CD4-positive, CD25-positive, alpha-beta regulatory T cell (primary cell): ENCODE measurements at regions not wholly inside any gene's neighbourhood (a gene's known extent, or its start where the extent isn't known, plus 50 kb on each side); places are given as distances from the start of the nearest gene placed in this dataset.

Experiments used
- ATAC-seq, 2 donors: fragments of 150-1000 bp; cut with Tn5 transposase; one replicate each; pipeline ENCODE4 v1.10.0; 2021; ENCODE audit warnings: low read depth in 2 of 2, moderate number of reproducible peaks in 2 of 2, moderate library complexity in 1 of 2
- DNase-seq, 3 donors: peaks; one replicate each; pipeline versions ENCODE4 v3.0.0 to v3.0.0-alpha.2; 2012 to 2022; ENCODE audit warnings: mixed read lengths in 1 of 3
- H3K27ac ChIP-seq: one replicate; pipeline ENCODE4 v1.7.0; 2013; ENCODE audit warnings: mild to moderate bottlenecking, low read length; ENCODE audit not compliant: insufficient read depth, poor library complexity, severe bottlenecking
- H3K27me3 ChIP-seq: one replicate; pipeline ENCODE4 v1.7.0; 2013; ENCODE audit warnings: low read length; ENCODE audit not compliant: control insufficient read depth, insufficient read depth
- H3K36me3 ChIP-seq: one replicate; pipeline ENCODE4 v1.7.0; 2013; ENCODE audit warnings: mild to moderate bottlenecking, low read length, moderate library complexity; ENCODE audit not compliant: control insufficient read depth, insufficient read depth
- H3K4me1 ChIP-seq: 2 replicates; pipeline ENCODE4 v1.7.0; 2013; ENCODE audit warnings: mild to moderate bottlenecking, low read length; ENCODE audit not compliant: insufficient read depth, control insufficient read depth, poor library complexity, severe bottlenecking
- H3K4me3 ChIP-seq: one replicate; pipeline ENCODE4 v1.7.0; 2013; ENCODE audit warnings: low read depth, mild to moderate bottlenecking, low read length, moderate library complexity
- H3K9me3 ChIP-seq, 2 experiments: 1 replicate in 1 of 2; 2 replicates in 1 of 2; pipeline ENCODE4 v1.7.0; 2013; ENCODE audit warnings: low read length in 2 of 2, mild to moderate bottlenecking in 1 of 2, moderate library complexity in 1 of 2; ENCODE audit not compliant: control insufficient read depth in 2 of 2
- H3K27ac Mint-ChIP-seq, 3 donors: one replicate each; pipeline ENCODE4 v1.8.0; 2020 to 2022; ENCODE audit warnings: mild to moderate bottlenecking in 3 of 3, mixed read lengths in 3 of 3, moderate library complexity in 2 of 3
- H3K27me3 Mint-ChIP-seq: one replicate; pipeline ENCODE4 v1.8.0; 2022; ENCODE audit warnings: mild to moderate bottlenecking, mixed read lengths
- H3K36me3 Mint-ChIP-seq: one replicate; pipeline ENCODE4 v1.8.0; 2020; ENCODE audit warnings: mixed read lengths
- H3K4me1 Mint-ChIP-seq, 4 donors: one replicate each; pipeline ENCODE4 v1.8.0; 2020 to 2022; ENCODE audit warnings: mixed read lengths in 4 of 4, mild to moderate bottlenecking in 1 of 4
- H3K4me3 Mint-ChIP-seq, 4 donors: one replicate each; pipeline ENCODE4 v1.8.0; 2020 to 2022; ENCODE audit warnings: mild to moderate bottlenecking in 4 of 4, mixed read lengths in 4 of 4, moderate library complexity in 3 of 4
- H3K9me3 Mint-ChIP-seq, 7 donors: one replicate each; pipeline ENCODE4 v1.8.0; 2020 to 2022; ENCODE audit warnings: mixed read lengths in 7 of 7, mild to moderate bottlenecking in 3 of 7, moderate library complexity in 2 of 7

DNA sequence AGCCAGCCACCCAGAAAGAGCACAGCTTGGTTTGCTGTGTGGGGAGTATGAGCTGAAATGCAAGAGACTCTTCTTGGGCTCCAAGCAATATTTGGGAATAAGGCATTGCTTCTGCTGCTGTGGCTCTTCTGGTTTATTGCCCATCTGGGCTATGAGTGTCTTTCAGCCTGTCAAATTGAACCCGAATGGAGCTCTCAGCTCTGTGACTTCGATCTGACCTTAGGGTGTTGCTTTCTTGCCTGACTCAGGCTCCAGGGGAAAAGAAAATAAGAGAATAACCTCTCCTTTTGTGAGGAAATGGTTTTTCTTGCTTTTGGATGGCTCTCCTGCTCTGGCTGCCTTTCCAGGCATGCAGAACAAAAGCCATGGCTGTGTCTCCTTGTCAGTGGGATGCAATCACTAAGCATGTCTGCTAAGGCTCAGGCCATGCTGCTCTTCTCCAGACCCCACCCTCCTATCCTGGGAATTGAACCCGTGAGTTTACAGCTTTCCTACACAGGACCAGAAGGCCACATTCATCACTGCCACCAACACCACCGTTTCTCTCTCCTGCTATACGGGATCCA, 169.4 kb upstream of the JAG1 start:
- ATAC-seq, result no peak
- no peaks in the 10 kb centered on the region for H3K36me3 ChIP-seq
- Mint-ChIP-seq H3K9me3 (peaks cover 1 to 18% (median 8%) of the 10 kb centered on the region in 7 donors), H3K27me3 (no peaks in the 10 kb centered on the region), H3K27ac (no peak overlapping the region), H3K36me3 (no peaks in the 10 kb centered on the region), H3K4me3 (no peak overlapping the region), H3K4me1 (no peaks in the 10 kb centered on the region)
- H3K27ac ChIP-seq, result no peak overlapping the region
- no peak overlapping the region for H3K4me3 ChIP-seq
- no peaks in the 10 kb centered on the region for H3K27me3 ChIP-seq
- DNase-seq, result no peak
- no peaks in the 10 kb centered on the region for H3K4me1 ChIP-seq
- H3K9me3 ChIP-seq, result no peaks in the 10 kb centered on the region

DNA sequence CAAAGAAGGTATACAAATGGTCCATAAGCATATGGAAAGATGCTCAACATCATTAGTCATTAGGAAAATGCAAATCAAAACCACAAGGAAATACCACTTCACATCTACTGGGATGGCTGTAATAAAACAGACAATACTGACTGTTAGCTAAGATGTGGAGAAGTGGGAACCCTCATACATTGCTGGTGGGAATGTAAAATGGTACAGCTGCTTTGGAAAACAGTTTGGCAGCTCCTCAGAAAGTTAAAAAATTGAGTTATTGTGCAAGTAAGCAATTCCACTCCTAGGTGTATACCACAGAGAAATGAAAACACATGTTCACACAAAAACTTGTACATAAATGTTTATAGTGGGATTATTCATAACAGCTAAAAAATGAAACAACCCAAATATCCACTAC, 173.0 kb upstream of the JAG1 start:
- peaks cover 0 to 9% (median 6%) of the 10 kb centered on the region in 7 donors for H3K9me3 Mint-ChIP-seq
- DNase-seq, result no peak
- H3K27me3 Mint-ChIP-seq, result no peaks in the 10 kb centered on the region
- H3K27ac Mint-ChIP-seq, result no peak overlapping the region
- H3K4me3 Mint-ChIP-seq, result no peak overlapping the region
- Histone ChIP-seq H3K4me1 (no peaks in the 10 kb centered on the region), H3K27ac (no peak overlapping the region), H3K4me3 (no peak overlapping the region), H3K36me3 (no peaks in the 10 kb centered on the region), H3K27me3 (no peaks in the 10 kb centered on the region), H3K9me3 (no peaks in the 10 kb centered on the region)
- no peaks in the 10 kb centered on the region for H3K36me3 Mint-ChIP-seq
- ATAC-seq, result no peak
- H3K4me1 Mint-ChIP-seq, result no peaks in the 10 kb centered on the region

DNA sequence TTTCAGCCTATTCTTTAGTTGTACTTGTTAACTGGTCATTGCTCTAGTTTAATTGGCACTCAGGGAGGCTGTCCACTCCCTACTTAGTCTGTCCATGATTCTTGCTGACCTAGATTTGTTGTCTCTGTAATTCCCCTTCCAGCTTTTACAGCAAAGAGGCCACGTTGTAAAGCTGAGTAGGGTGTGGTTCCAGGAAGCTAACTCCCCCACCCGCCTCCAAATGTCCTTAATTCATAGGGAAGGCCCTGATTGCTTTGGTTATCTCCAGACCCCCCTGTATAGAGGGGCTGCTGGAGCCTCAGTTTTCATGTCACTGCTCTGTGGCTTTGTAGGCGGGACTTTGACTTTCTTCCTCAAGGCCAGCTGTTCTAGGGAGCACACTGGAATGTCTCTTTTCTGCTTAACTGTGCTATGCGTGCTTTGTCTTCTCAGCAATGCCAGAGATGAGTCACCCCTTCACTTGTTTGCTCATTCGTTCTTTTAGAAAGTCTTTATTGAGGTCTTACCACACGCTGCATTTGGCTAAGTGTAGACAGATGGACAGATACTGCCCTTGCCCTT, 175.1 kb upstream of the JAG1 start:
- H3K27me3 ChIP-seq, result no peaks in the 10 kb centered on the region
- no peak overlapping the region for H3K27ac Mint-ChIP-seq
- H3K4me1 Mint-ChIP-seq, result no peaks in the 10 kb centered on the region
- H3K9me3 Mint-ChIP-seq, result peaks cover 0 to 8% (median 2%) of the 10 kb centered on the region in 7 donors
- ATAC-seq, result no peak
- H3K27ac ChIP-seq, result no peak overlapping the region
- no peaks in the 10 kb centered on the region for H3K4me1 ChIP-seq
- no peaks in the 10 kb centered on the region for H3K36me3 Mint-ChIP-seq
- H3K4me3 ChIP-seq, result no peak overlapping the region
- no peaks in the 10 kb centered on the region for H3K36me3 ChIP-seq
- no peaks in the 10 kb centered on the region for H3K9me3 ChIP-seq
- H3K27me3 Mint-ChIP-seq, result no peaks in the 10 kb centered on the region
- no peak overlapping the region for H3K4me3 Mint-ChIP-seq
- DNase-seq, result no peak

DNA sequence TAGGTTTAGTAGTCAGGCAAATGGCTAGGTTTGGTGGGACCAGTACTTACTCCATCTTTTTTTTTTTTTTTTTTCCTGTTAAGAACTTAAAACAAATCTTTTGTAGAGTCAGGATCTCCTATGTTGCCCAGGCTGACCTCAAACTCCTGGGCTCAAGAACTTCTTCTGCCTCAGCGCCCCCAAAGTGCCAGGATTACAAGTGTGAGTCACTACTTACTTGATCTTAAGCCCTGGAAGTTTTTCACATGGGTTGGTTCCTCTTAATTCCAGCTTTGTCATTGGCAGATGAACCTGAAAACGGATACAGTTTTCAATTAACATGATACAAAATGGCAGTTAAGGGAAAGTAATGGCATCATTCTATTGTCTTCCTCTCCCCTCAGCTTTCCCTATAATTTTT, 179.4 kb upstream of the JAG1 start:
- peaks cover 5% of the 10 kb centered on the region for H3K27me3 Mint-ChIP-seq
- no peak overlapping the region for H3K27ac Mint-ChIP-seq
- H3K4me1 Mint-ChIP-seq, result no peaks in the 10 kb centered on the region
- no peaks in the 10 kb centered on the region for H3K36me3 ChIP-seq
- ATAC-seq (no peak), DNase-seq (no peak)
- H3K9me3 Mint-ChIP-seq, result peaks cover 0 to 12% (median 2%) of the 10 kb centered on the region in 7 donors
- H3K4me3 Mint-ChIP-seq, result no peak overlapping the region
- no peaks in the 10 kb centered on the region for H3K36me3 Mint-ChIP-seq
- no peaks in the 10 kb centered on the region for H3K27me3 ChIP-seq
- H3K4me1 ChIP-seq, result no peaks in the 10 kb centered on the region
- no peak overlapping the region for H3K27ac ChIP-seq
- no peak overlapping the region for H3K4me3 ChIP-seq
- no peaks in the 10 kb centered on the region for H3K9me3 ChIP-seq

DNA sequence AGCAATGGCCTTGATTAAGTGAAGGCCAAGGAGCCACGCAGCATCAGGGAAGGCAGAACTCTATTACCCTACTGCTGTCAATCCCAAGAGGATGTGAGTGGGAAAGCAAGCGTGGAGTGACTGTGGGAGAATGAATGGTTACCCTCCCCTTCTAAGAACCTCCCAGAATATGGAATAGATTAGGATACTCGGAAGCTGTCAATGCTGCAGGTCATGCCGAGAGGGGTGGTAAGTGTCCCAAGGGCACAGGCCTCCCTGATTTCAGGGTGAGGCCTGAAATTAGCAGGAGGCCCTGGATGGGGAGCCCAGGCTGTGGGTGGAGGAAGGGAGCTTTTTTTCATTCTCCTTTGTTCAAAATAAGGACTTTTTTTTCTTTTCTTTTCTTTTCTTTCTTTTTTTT, 179.9 kb upstream of the JAG1 start:
- no peak for ATAC-seq
- no peak overlapping the region for H3K4me3 Mint-ChIP-seq

DNA sequence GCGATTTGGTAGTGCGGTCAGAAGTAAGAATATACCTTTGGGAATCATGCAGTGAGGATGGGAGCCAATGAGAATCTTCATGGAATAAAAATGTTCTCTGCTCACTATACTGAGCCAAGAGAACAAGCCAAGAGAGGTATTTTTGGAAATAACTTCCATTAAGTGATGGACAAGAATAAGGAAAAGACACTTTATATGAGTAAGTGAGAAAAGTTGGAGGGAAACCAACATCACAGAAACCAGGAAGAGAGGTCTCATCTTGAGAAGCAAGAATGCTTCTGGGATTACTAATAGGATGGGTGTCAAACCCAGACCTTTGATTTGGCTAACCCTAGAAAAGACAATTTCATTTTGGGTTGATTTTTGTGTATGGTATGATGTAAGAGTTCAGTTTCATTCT, 181.2 kb upstream of the JAG1 start:
- no peaks in the 10 kb centered on the region for H3K27me3 ChIP-seq
- Mint-ChIP-seq H3K4me3 (no peak overlapping the region), H3K4me1 (no peaks in the 10 kb centered on the region), H3K27ac (no peak overlapping the region), H3K27me3 (peaks cover 9% of the 10 kb centered on the region), H3K9me3 (peaks cover 0 to 12% (median 3%) of the 10 kb centered on the region in 7 donors), H3K36me3 (no peaks in the 10 kb centered on the region)
- ATAC-seq (no peak), DNase-seq (no peak)
- H3K36me3 ChIP-seq, result no peaks in the 10 kb centered on the region
- H3K9me3 ChIP-seq, result no peaks in the 10 kb centered on the region
- H3K27ac ChIP-seq, result no peak overlapping the region
- H3K4me3 ChIP-seq, result no peak overlapping the region
- no peaks in the 10 kb centered on the region for H3K4me1 ChIP-seq

More for the DNA sequence above, 179.9 kb upstream of the JAG1 start:
- no peaks in the 10 kb centered on the region for H3K4me1 ChIP-seq
- Mint-ChIP-seq H3K36me3 (no peaks in the 10 kb centered on the region), H3K27ac (no peak overlapping the region), H3K9me3 (peaks cover 0 to 12% (median 3%) of the 10 kb centered on the region in 7 donors), H3K4me1 (no peaks in the 10 kb centered on the region), H3K27me3 (peaks cover 5% of the 10 kb centered on the region)
- no peaks in the 10 kb centered on the region for H3K36me3 ChIP-seq
- H3K27me3 ChIP-seq, result no peaks in the 10 kb centered on the region
- DNase-seq, result no peak
- H3K27ac ChIP-seq, result no peak overlapping the region
- H3K4me3 ChIP-seq, result no peak overlapping the region
- H3K9me3 ChIP-seq, result no peaks in the 10 kb centered on the region

DNA sequence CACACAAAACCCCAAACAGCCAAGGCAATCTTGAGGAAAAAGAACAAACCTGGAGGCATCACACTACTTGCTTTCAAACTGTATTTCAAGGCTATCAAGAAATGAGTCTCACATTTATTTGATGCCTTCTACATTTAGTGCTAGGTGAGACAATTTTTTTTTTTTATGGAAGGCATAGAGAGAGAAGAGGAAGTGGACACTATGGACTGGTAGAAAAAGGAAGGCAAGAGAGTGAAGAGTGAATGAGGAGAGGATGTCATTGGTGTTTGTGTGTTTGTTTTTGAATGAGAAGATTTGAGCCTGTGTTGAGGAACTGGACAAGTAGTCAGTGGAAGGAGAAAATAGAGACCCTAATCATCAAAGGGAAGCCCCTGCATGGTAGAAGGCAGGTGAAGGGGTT, 182.0 kb upstream of the JAG1 start:
- no peak overlapping the region for H3K27ac ChIP-seq
- H3K9me3 ChIP-seq, result no peaks in the 10 kb centered on the region
- Mint-ChIP-seq H3K27me3 (peaks cover 9% of the 10 kb centered on the region), H3K4me1 (no peaks in the 10 kb centered on the region), H3K36me3 (no peaks in the 10 kb centered on the region), H3K4me3 (peak overlapping the region in 1 of 4 donors; percentile 52), H3K27ac (no peak overlapping the region), H3K9me3 (peaks cover 0 to 15% (median 4%) of the 10 kb centered on the region in 7 donors)
- DNase-seq (no peak), ATAC-seq (no peak)
- no peaks in the 10 kb centered on the region for H3K36me3 ChIP-seq
- H3K4me3 ChIP-seq, result no peak overlapping the region
- no peaks in the 10 kb centered on the region for H3K27me3 ChIP-seq
- no peaks in the 10 kb centered on the region for H3K4me1 ChIP-seq
